GM23338 (cell line): ENCODE measurements at regions not wholly inside any gene's neighbourhood (a gene's known extent, or its start where the extent isn't known, plus 50 kb on each side); places are given as distances from the start of the nearest gene placed in this dataset.

ENCODE experiments used
- ATAC-seq: fragments of 200-7000 bp; cut with Tn5 transposase; 3 replicates; pipeline ENCODE4 v1.9.1; 2020
- DNase-seq: peaks from one replicate; pipeline ENCODE4 v3.0.0-alpha.2; 2015; ENCODE audit warnings: low spot score
- H2AFZ ChIP-seq: fragments of 200-600 bp; sonication (generic); 2 replicates; pipeline ENCODE4 v1.8.0; 2016; ENCODE audit warnings: antibody characterized with exemption, mild to moderate bottlenecking, moderate library complexity
- H3F3A ChIP-seq: fragments of 200-600 bp; sonication (generic); replicated peaks from 2 replicates; pipeline ENCODE4 v1.8.0; 2017; ENCODE audit warnings: antibody characterized with exemption, mixed run types, low read depth
- H3K27ac ChIP-seq: fragments of 200-600 bp; sonication (generic); 2 replicates; pipeline ENCODE4 v1.6.1; 2016; ENCODE audit warnings: low read depth
- H3K27me3 ChIP-seq: fragments of 200-600 bp; sonication (generic); 2 replicates; pipeline ENCODE4 v1.8.0; 2016; ENCODE audit warnings: mild to moderate bottlenecking, mixed run types, moderate library complexity; ENCODE audit not compliant: insufficient read depth
- H3K36me3 ChIP-seq: fragments of 200-600 bp; sonication (generic); 2 replicates; pipeline ENCODE4 v1.8.0; 2016; ENCODE audit warnings: mild to moderate bottlenecking; ENCODE audit not compliant: insufficient read depth
- H3K4me1 ChIP-seq: fragments of 200-600 bp; sonication (generic); 2 replicates; pipeline ENCODE4 v1.8.0; 2016; ENCODE audit warnings: mild to moderate bottlenecking, moderate library complexity; ENCODE audit not compliant: insufficient read depth
- H3K4me2 ChIP-seq: fragments of 200-600 bp; sonication (generic); 2 replicates; pipeline ENCODE4 v1.7.1; 2017; ENCODE audit warnings: mixed run types
- H3K4me3 ChIP-seq: fragments of 200-600 bp; sonication (generic); 2 replicates; pipeline ENCODE4 v1.6.1; 2016; ENCODE audit warnings: mixed run types
- H3K79me2 ChIP-seq: fragments of 200-600 bp; sonication (generic); replicated peaks from 2 replicates; pipeline ENCODE4 v1.8.0; 2017; ENCODE audit warnings: mild to moderate bottlenecking; ENCODE audit not compliant: insufficient read depth
- H3K9me2 ChIP-seq: fragments of 200-600 bp; sonication (generic); 2 replicates; pipeline ENCODE4 v1.8.0; 2017; ENCODE audit not compliant: insufficient read depth
- H4K20me1 ChIP-seq: fragments of 200-600 bp; sonication (generic); replicated peaks from 2 replicates; pipeline ENCODE4 v1.8.0; 2017; ENCODE audit warnings: mild to moderate bottlenecking; ENCODE audit not compliant: insufficient read depth
- H3K27ac Mint-ChIP-seq: 2 replicates; pipeline ENCODE4 v1.8.0; 2020; ENCODE audit warnings: inconsistent platforms, mild to moderate bottlenecking, moderate library complexity, mixed read lengths
- H3K27me3 Mint-ChIP-seq: 3 replicates; pipeline ENCODE4 v1.8.0; 2022; ENCODE audit warnings: low read depth, mild to moderate bottlenecking, moderate library complexity, mixed read lengths, inconsistent platforms; ENCODE audit not compliant: insufficient read depth, poor library complexity
- H3K36me3 Mint-ChIP-seq: 3 replicates; pipeline ENCODE4 v1.8.0; 2021; ENCODE audit warnings: low read depth, mild to moderate bottlenecking, inconsistent platforms, moderate library complexity, mixed read lengths
- H3K4me1 Mint-ChIP-seq: 3 replicates; pipeline ENCODE4 v1.8.0; 2020; ENCODE audit warnings: mild to moderate bottlenecking, inconsistent platforms, mixed read lengths
- H3K4me3 Mint-ChIP-seq: 3 replicates; pipeline ENCODE4 v1.8.0; 2021; ENCODE audit warnings: moderate library complexity, mild to moderate bottlenecking, inconsistent platforms, mixed read lengths
- H3K9me3 Mint-ChIP-seq: 3 replicates; pipeline ENCODE4 v1.8.0; 2020; ENCODE audit warnings: moderate library complexity, mild to moderate bottlenecking, inconsistent platforms, mixed read lengths
- CREB1 ChIP-seq: fragments of 250-450 bp; sonication (Bioruptor Pico); IDR thresholded peaks from 2 replicates; pipeline ENCODE4 v1.5.0; 2020; ENCODE audit warnings: low read depth, mild to moderate bottlenecking, moderate library complexity
- CTCF ChIP-seq, 2 experiments: fragments of 200-600 bp in 1 of 2; sonication (generic) in 1 of 2; conservative IDR thresholded peaks; 2 replicates each; pipeline versions ENCODE4 v1.5.1 to v1.6.1; 2016 to 2017; ENCODE audit warnings: antibody characterized with exemption in 2 of 2, low read depth in 2 of 2, mild to moderate bottlenecking in 2 of 2, moderate library complexity in 1 of 2
- ETS1 ChIP-seq: IDR thresholded peaks from 2 replicates; pipeline ENCODE4 v1.6.1; 2016; ENCODE audit warnings: antibody characterized with exemption
- EZH2 ChIP-seq: fragments of 200-600 bp; sonication (generic); IDR thresholded peaks from one replicate; pipeline ENCODE4 v1.8.0; 2017; ENCODE audit warnings: antibody characterized with exemption, mild to moderate bottlenecking, low read depth; ENCODE audit not compliant: unreplicated experiment
- EZH2phosphoT487 ChIP-seq: fragments of 200-600 bp; sonication (generic); IDR thresholded peaks from one replicate; pipeline ENCODE4 v1.8.1; 2018; ENCODE audit warnings: antibody characterized with exemption; ENCODE audit not compliant: unreplicated experiment
- JUNB ChIP-seq: IDR thresholded peaks from one replicate; pipeline ENCODE4 v1.6.1; 2016; ENCODE audit warnings: antibody characterized with exemption; ENCODE audit not compliant: unreplicated experiment
- NANOG ChIP-seq: IDR thresholded peaks from 2 replicates; pipeline ENCODE4 v1.6.1; 2016; ENCODE audit warnings: antibody characterized with exemption, borderline replicate concordance
- POLR2AphosphoS5 ChIP-seq: IDR thresholded peaks from 2 replicates; pipeline ENCODE4 v1.6.1; 2016; ENCODE audit warnings: antibody characterized with exemption, low read depth
- REST ChIP-seq: IDR thresholded peaks from one replicate; pipeline ENCODE4 v1.6.1; 2018; ENCODE audit warnings: antibody characterized with exemption; ENCODE audit not compliant: unreplicated experiment
- STAT1 ChIP-seq: IDR thresholded peaks from one replicate; pipeline ENCODE4 v1.6.1; 2016; ENCODE audit warnings: antibody characterized with exemption; ENCODE audit not compliant: unreplicated experiment
- ZNF114 ChIP-seq: fragments of 250-450 bp; sonication (Bioruptor Pico); IDR thresholded peaks from 2 replicates; pipeline ENCODE4 v1.5.0; 2020; ENCODE audit warnings: mild to moderate bottlenecking, moderate library complexity
- ZNF331 ChIP-seq: fragments of 250-450 bp; sonication (Bioruptor Pico); IDR thresholded peaks from 2 replicates; pipeline ENCODE4 v1.5.0; 2020; ENCODE audit warnings: low read depth, mild to moderate bottlenecking, moderate library complexity
- ZNF462 ChIP-seq: fragments of 250-450 bp; sonication (Bioruptor Pico); IDR thresholded peaks from 2 replicates; pipeline ENCODE4 v1.5.0; 2020; ENCODE audit warnings: mild to moderate bottlenecking, moderate library complexity

GRCh38 chr22:44592824-44593148, 94.8 kb upstream of the RTL6 start:
- Histone ChIP-seq H4K20me1 (no peaks in the 10 kb centered on the region), H3K27ac (no peak overlapping the region), H3K27me3 (no peaks in the 10 kb centered on the region), H3K4me1 (no peaks in the 10 kb centered on the region), H3K9me2 (no peaks in the 10 kb centered on the region), H3K79me2 (no peaks in the 10 kb centered on the region), H2AFZ (no peak overlapping the region), H3K36me3 (no peaks in the 10 kb centered on the region; the same call in 1 of the 2 replicates), H3K4me3 (no peak overlapping the region), H3K4me2 (no peak overlapping the region), H3F3A (no peaks in the 10 kb centered on the region)
- H3K36me3 Mint-ChIP-seq = peaks cover 4% of the 10 kb centered on the region; the same call in 2 of the 3 replicates
- no peak for DNase-seq
- H3K27ac Mint-ChIP-seq = no peak overlapping the region
- ATAC-seq = no peak
- TF ChIP-seq CREB1 (CRISPR knock-in tag) (no peak), EZH2 (no peak), CTCF (conservative IDR thresholded peaks at IDR 0.05; ENCODE audit: low read depth in 2 of 2) (no peak), EZH2phosphoT487 (no peak), NANOG (no peak), POLR2AphosphoS5 (no peak), REST (no peak), ETS1 (no peak), ZNF114 (CRISPR knock-in tag) (no peak), ZNF462 (no peak), JUNB (no peak), ZNF331 (no peak), STAT1 (no peak)
- H3K27me3 Mint-ChIP-seq = peaks cover 14% of the 10 kb centered on the region
- H3K4me1 Mint-ChIP-seq = peaks cover 18% of the 10 kb centered on the region
- no peak overlapping the region for H3K4me3 Mint-ChIP-seq
- H3K9me3 Mint-ChIP-seq = peaks cover 15% of the 10 kb centered on the region
